Gastroesophageal sphincter (tissue), 3 donors: ENCODE measurements at regions not wholly inside any gene's neighbourhood (a gene's known extent, or its start where the extent isn't known, plus 50 kb on each side); places are given as distances from the start of the nearest gene placed in this dataset.

Experiments used
- POLR2A ChIP-seq, 2 donors: fragments of 450-650 bp; IDR thresholded peaks; one replicate each; pipeline ENCODE4 v1.6.1; 2017; ENCODE audit warnings: antibody characterized with exemption in 2 of 2, mild to moderate bottlenecking in 2 of 2, moderate library complexity in 1 of 2
- TF ChIP-seq, protein P1 (sequence below), 4 experiments: fragments of 200-600 bp in 2 of 4; fragments of 450-650 bp in 2 of 4; sonication (generic) in 1 of 4; IDR thresholded peaks; one replicate each; pipeline ENCODE4 v1.5.1; 2017 to 2019; ENCODE audit warnings: antibody characterized with exemption in 4 of 4, mild to moderate bottlenecking in 2 of 4, moderate library complexity in 2 of 4

- TF ChIP-seq, protein P1, sequence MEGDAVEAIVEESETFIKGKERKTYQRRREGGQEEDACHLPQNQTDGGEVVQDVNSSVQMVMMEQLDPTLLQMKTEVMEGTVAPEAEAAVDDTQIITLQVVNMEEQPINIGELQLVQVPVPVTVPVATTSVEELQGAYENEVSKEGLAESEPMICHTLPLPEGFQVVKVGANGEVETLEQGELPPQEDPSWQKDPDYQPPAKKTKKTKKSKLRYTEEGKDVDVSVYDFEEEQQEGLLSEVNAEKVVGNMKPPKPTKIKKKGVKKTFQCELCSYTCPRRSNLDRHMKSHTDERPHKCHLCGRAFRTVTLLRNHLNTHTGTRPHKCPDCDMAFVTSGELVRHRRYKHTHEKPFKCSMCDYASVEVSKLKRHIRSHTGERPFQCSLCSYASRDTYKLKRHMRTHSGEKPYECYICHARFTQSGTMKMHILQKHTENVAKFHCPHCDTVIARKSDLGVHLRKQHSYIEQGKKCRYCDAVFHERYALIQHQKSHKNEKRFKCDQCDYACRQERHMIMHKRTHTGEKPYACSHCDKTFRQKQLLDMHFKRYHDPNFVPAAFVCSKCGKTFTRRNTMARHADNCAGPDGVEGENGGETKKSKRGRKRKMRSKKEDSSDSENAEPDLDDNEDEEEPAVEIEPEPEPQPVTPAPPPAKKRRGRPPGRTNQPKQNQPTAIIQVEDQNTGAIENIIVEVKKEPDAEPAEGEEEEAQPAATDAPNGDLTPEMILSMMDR (IDR thresholded peaks at IDR 0.05), result no peak
- TF ChIP-seq POLR2A (IDR thresholded peaks at IDR 0.05), result no peak
Observed at GRCh38 chr5:3343211-3343610, 252.4 kb upstream of the IRX1 start.
